ENCODE measurements at regions not wholly inside any gene's neighbourhood (a gene's known extent, or its start where the extent isn't known, plus 50 kb on each side); places are given as distances from the start of the nearest gene placed in this dataset.

DNA sequence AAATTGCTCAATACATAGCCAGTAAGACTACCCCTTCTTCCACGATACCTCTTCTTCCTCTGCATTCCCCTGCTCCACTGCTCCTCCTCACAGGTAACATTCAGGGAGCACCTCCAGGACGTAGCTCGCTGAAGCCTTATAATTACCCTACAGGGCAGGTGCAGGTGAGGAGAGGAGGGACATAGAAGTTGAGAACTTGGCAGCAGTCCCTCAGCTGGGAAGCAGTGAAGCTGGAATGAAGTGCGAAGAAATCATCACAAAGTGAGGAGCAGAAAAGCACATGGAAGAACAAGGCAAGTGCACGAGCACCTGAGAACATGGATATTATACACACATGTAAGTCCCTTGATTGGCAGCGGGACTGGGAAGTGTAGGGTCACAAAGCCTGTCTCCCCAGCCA lies 118.2 kb downstream of the HSD17B3 start:
- no peak for DNase-seq

DNA sequence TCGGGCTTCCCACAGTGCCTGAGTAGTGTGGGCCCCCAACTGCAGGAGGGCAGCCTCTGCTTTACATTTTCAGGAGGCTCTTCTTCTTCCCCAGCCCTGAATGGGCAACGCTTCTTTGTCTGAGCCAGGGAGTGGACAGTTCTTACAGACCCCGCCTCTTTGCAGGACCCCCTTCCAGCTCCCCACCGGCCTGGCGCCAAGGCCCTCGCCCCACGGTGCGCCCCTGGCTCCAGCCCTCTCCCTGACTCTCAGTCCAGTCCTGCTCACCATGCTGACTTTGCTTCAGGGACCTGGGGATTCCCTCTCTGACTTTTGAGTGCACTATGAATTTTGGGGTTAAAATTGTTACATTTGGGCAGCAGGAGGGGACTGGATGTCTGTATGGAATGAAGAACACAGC lies 123.8 kb downstream of the HSD17B3 start:
- DNase-seq, result no peak

DNA sequence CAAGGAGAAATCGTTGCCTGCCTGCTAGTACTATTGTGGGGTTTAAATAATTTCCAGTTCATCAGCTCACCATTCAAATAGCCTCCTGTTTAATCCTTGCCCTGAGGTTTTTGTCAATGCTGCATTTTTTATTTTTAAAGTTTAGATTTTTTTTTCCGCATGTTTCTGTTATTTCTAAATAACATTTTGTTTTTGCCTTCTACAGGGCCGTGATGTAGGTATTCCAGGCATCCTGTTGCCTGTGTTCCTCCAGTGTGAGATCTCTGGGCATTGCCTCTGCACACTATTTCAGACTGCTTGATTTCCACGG lies 124.3 kb downstream of the HSD17B3 start:
- DNase-seq, result no peak

GRCh38 chr9:96177005-96177718 lies 124.8 kb downstream of the HSD17B3 start:
- DNase-seq, result no peak

- no peak for DNase-seq
These were observed 126.2 kb downstream of the HSD17B3 start for GRCh38 chr9:96175796-96176195.

DNA sequence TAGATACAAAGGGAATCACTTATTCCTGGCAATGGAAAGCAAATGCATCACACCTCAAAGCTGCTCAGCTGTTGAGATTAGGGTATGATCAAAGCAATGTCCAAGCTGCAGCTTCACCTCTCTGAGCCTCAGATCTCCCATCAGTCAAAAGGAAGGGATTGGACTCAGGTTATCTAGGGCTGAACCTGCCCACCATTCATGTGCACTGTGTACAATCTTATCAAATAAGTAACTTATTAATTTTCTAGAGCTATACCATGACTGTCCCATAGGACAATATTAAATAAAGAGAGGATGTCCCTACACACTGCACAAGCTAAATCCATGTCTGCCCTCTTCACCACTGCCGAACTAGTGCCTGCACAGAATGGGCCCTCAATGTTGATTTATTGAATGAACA lies 127.0 kb downstream of the HSD17B3 start:
- no peak for DNase-seq

- no peak for DNase-seq
These were observed 127.6 kb downstream of the HSD17B3 start for GRCh38 chr9:96174371-96174770.

- no peak for DNase-seq
These were observed 128.3 kb downstream of the HSD17B3 start for GRCh38 chr9:96173640-96174039.

- no peak for DNase-seq
These were observed 129.2 kb downstream of the HSD17B3 start for GRCh38 chr9:96172797-96173196.

DNA sequence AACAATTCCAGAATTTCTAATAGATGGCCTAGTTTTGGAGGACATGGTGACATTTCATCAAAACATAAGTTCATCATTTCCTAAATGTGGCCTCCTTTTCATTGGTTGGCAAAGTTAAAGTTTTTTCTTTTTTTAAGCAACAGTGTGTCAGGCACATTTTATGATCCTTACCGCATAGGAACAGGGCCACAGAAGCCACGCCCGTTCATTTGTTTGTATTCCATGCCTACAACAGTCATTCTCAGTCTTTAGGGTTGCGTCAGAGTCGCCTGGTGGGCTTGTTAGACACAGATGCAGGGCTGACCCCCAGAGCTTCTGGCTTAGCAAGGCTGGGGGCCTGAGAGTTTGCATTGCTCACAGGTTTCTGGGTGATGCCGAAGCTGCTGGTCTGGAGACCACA lies 130.2 kb downstream of the HSD17B3 start:
- DNase-seq, result no peak

DNA sequence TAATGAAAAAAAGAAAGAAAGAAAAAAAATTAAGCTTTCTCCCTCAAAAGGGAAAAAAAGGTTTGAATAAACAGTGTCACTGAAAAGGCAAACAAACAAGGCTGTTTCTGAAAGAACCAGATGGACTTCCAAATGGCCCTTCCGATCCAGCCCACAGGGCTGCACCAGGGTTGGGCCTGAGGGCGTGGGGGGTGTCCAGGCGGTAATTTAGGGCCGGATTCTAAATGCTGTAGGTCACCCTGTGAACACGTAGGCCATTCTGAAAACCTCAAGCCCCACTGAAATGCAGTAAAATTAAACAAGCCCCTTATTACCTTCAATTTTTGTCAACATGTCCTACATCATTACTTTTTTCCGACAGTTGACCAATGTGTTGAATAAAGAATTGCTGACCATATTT lies 132.1 kb downstream of the HSD17B3 start:
- DNase-seq, result no peak

DNA sequence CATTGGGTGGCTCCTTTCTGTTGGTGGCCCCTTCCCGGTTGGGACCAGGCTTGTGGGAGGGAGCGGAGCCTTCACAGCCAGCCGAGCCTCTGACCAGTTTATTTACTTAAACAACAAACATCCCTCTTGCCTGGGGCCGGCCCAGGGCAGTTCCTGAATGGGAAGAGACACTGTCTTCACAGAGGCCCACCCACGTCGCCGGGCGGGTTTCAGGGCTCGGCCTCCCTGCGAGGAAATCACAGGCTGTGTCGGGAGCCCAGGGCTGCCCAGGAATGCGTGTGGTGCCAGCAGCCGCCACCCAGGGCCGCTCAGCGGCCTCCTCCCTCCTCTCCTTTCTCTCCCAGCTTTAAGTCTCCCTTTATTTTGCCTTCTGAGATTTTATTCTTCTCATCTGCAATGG lies 132.5 kb downstream of the HSD17B3 start:
- DNase-seq, result no peak

- no peak for DNase-seq
These were observed 133.1 kb downstream of the HSD17B3 start for GRCh38 chr9:96168882-96169281.

- DNase-seq, result no peak
These were observed 135.0 kb downstream of the HSD17B3 start for GRCh38 chr9:96167011-96167410.

GRCh38 chr9:96164268-96164683 lies 137.7 kb downstream of the HSD17B3 start:
- DNase-seq, result no peak

DNA sequence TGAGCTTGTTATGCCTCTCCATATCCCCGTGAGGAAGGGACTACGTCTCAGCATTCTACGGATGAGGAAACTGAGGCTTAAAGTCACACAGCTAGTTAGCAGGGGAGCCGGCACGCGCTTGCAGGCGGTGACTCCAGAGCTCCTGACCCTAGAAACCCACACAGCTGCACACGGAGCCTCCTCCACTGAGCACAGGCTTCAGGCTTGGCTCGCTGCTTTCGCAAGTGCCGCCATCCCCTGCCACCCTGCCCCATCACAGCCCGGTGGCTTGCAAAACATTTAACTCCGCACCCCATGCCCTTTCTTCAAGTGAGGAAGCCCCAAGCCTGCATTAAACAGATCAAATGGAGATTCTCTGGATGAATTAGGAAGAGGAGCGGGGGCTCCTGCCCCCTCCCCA lies 138.3 kb downstream of the HSD17B3 start:
- DNase-seq, result no peak

- DNase-seq, result no peak
These were observed 138.8 kb downstream of the HSD17B3 start for GRCh38 chr9:96163161-96163560.

GRCh38 chr9:96161819-96162218 lies 140.2 kb downstream of the HSD17B3 start:
- no peak for DNase-seq

- DNase-seq, result no peak
These were observed 141.1 kb downstream of the HSD17B3 start for GRCh38 chr9:96160866-96161265.

- no peak for DNase-seq
These were observed 141.8 kb downstream of the HSD17B3 start for GRCh38 chr9:96160168-96160567.

DNA sequence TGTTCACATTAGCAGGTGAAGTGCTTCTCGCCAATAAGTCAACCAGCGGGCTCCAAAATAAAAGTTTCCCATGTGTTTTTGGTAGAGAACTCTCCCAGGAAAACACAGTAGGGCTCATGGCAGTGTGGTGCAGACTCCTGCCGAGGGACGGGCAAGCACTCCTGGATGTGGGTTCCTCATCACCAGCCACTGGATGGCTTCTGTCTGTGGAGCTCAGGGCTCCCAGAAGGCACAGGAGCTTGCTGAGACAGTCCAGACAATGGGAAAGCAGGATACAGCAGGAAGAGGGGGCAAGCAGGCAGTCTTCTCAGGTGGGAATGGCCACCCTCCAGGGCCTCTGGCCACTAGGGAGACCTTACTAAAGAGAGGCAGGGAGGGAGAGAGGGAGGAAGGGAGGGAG lies 142.4 kb downstream of the HSD17B3 start:
- DNase-seq, result no peak

DNA sequence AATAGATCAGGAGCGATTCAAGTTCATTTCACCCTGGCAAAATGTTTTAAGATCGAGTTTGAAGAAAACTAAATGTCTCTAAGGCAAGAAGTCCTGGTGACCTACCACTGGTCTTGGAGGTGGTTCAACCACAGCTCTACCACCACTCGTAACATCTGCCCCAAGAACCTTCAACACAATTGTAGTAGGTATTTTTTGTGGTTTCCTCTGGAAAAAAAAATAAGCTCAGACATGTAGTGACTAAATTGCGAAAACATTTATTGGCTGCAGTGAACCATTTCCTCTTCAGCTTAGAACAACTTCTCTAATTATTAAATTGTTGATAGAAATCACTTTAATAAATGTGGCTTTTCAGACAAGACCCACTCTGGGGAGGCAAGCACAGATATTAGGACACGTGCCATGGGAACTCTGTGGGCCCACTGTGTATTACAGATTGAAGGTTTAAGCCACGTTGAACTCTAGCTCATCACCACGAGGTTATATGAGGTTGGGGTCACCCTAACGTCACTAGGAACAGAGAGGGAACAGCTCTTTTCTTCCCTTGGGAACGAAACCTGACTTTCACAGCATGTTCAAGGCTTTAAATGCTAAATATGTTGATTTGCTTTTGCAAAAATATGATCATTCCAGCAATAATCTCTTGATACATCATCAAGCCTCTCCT lies 142.9 kb downstream of the HSD17B3 start:
- DNase-seq, result peak; percentile 5

GRCh38 chr9:96158147-96158546 lies 143.8 kb downstream of the HSD17B3 start:
- DNase-seq, result no peak

DNA sequence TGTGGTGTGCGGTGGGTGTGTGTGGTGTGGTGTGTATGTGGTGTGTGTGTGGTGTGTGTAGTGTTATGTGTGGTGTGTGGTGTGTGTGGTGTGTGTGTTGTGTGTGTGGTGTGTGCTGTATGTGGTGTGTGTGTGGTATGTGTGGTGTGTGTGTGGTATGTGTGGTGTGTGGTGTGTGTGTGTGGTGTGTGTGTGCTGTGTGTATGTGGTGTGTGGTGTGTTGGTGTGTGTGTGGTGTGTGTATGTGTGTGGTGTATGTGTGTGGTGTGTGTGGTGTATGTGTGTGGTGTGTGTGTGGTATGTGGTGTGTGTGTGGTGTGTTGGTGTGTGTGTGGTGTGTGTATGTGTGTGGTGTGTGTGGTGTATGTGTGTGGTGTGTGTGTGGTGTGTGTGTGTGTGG lies 144.3 kb downstream of the HSD17B3 start:
- DNase-seq, result no peak

Data from activated CD4-positive, alpha-beta T cell treated with anti-CD3 and anti-CD28 coated beads, Interleukin-2, amount 50 U/mL, for 16 hours (primary cell).